ENCODE measurements at regions not wholly inside any gene's neighbourhood (a gene's known extent, or its start where the extent isn't known, plus 50 kb on each side); places are given as distances from the start of the nearest gene placed in this dataset.

DNA sequence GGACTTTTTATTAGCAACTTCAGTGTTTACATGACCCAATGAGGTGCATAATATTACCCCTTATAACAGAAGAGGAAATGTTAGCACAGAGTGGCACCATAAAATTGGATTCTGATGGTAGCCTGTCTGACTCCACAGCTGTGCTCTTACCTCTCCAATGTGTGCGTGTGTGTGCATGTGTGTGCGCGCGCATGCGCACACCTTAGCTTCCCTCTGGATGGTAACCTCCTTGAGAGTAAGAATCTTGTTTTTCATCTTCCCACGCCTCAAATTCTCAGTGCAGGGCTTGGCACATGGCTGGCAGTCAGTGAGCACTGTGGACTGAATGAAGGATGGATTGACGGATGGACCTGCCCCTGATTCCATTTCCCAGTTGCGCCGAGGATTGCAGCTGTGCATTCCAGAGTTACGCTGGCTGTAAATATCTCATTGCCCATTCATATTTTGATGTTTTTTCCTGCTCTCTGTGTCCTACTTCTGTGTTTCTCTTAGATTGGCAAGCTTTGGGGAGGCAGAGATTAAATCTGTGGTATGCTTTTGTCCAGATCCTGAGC, 99.2 kb upstream of the WASF3 start:
- TF ChIP-seq, protein P1, sequence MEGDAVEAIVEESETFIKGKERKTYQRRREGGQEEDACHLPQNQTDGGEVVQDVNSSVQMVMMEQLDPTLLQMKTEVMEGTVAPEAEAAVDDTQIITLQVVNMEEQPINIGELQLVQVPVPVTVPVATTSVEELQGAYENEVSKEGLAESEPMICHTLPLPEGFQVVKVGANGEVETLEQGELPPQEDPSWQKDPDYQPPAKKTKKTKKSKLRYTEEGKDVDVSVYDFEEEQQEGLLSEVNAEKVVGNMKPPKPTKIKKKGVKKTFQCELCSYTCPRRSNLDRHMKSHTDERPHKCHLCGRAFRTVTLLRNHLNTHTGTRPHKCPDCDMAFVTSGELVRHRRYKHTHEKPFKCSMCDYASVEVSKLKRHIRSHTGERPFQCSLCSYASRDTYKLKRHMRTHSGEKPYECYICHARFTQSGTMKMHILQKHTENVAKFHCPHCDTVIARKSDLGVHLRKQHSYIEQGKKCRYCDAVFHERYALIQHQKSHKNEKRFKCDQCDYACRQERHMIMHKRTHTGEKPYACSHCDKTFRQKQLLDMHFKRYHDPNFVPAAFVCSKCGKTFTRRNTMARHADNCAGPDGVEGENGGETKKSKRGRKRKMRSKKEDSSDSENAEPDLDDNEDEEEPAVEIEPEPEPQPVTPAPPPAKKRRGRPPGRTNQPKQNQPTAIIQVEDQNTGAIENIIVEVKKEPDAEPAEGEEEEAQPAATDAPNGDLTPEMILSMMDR (IDR thresholded peaks at IDR 0.05; ENCODE audit: low read length): no peak
- TF ChIP-seq EZH2phosphoT487 (IDR thresholded peaks at IDR 0.05; ENCODE audit: low read length) (no peak), EZH2 (optimal IDR thresholded peaks at IDR 0.05; ENCODE audit: low read depth, low read length) (no peak)

Measured in MM.1S (cell line).